HepG2 (cell line): ENCODE measurements at regions not wholly inside any gene's neighbourhood (a gene's known extent, or its start where the extent isn't known, plus 50 kb on each side); places are given as distances from the start of the nearest gene placed in this dataset.

Source experiments
- ATAC-seq: fragments of 200-7000 bp; cut with Tn5 transposase; 3 replicates; pipeline ENCODE4 v1.9.1; 2020; ENCODE audit warnings: mild to moderate bottlenecking, moderate library complexity
- BruUV-seq: library from RNA; stranded (reverse); fragments of 400-500 nt; replicated peaks from 2 replicates; lab custom pipeline; 2021; lab: Mats Ljungman, UMichigan
- CTCF ChIA-PET: fragments of 300-600 bp; formaldehyde crosslinking; extraction: SDS; loops from one replicate; lab custom pipeline; 2021; ENCODE audit warnings: low total read pairs, inconsistent platforms, low intra/inter-chr PET ratio; lab: Yijun Ruan, JAX
- POLR2A ChIA-PET: fragments of 350-600 bp; sonication (Branson Sonifier 250); formaldehyde crosslinking; loops from one replicate; lab custom pipeline; 2020; ENCODE audit warnings: antibody characterized with exemption, inconsistent platforms; lab: Yijun Ruan, JAX
- DNase-seq: peaks from one replicate; pipeline ENCODE4 v3.0.0-alpha.2; 2015; ENCODE audit warnings: low spot score
- FAIRE-seq: peaks from 3 replicates; lab custom pipeline; 2011; peaks lifted over from hg19 to GRCh38; lab: Jason Lieb, UNC
- H2AFZ ChIP-seq: one replicate; pipeline ENCODE4 v1.6.1; 2011; ENCODE audit warnings: low read length, inconsistent platforms
- H3K27ac ChIP-seq: fragments of 300-600 bp; 3 replicates; pipeline ENCODE4 v1.8.0; 2011; ENCODE audit warnings: mixed run types, mild to moderate bottlenecking, mixed read lengths, low read length, inconsistent platforms; ENCODE audit not compliant: insufficient read depth; ENCODE audit errors: extremely low read length
- H3K27me3 ChIP-seq, 2 experiments: fragments of 200-600 bp in 1 of 2; 2 replicates in 1 of 2; 3 replicates in 1 of 2; pipeline versions ENCODE4 v1.6.0 to v1.8.0; 2011; ENCODE audit warnings: low read length in 2 of 2, mild to moderate bottlenecking in 2 of 2, moderate library complexity in 2 of 2, inconsistent platforms in 1 of 2; ENCODE audit not compliant: insufficient read depth in 2 of 2, control insufficient read depth in 1 of 2
- H3K36me3 ChIP-seq, 2 experiments: fragments of 200-600 bp in 1 of 2; replicated peaks in 1 of 2; 2 replicates in 1 of 2; 3 replicates in 1 of 2; pipeline versions ENCODE4 v1.5.1 to v1.8.0; 2011; ENCODE audit warnings: low read length in 2 of 2, inconsistent platforms in 1 of 2; ENCODE audit not compliant: insufficient read depth in 2 of 2, control insufficient read depth in 1 of 2
- H3K4me1 ChIP-seq: 2 replicates; pipeline ENCODE4 v1.5.1; 2012; ENCODE audit warnings: low read length, inconsistent platforms; ENCODE audit not compliant: insufficient read depth
- H3K4me2 ChIP-seq: 2 replicates; pipeline ENCODE4 v1.6.0; 2011; ENCODE audit warnings: low read depth, low read length, inconsistent platforms
- H3K4me3 ChIP-seq, 3 experiments: fragments of 200-600 bp in 1 of 3; sonication (generic), shearing (Covaris generic) in 1 of 3; replicated peaks in 1 of 3; 2 replicates each; pipeline ENCODE4 v1.5.1; 2011 to 2016; ENCODE audit warnings: low read length in 3 of 3, inconsistent platforms in 2 of 3, low read depth in 2 of 3, mild to moderate bottlenecking in 2 of 3, control low read depth in 1 of 3, mixed read lengths in 1 of 3; ENCODE audit not compliant: insufficient read depth in 1 of 3
- H3K79me2 ChIP-seq: one replicate; pipeline ENCODE4 v1.6.1; 2011; ENCODE audit warnings: low read length, inconsistent platforms; ENCODE audit not compliant: insufficient read depth
- H3K9ac ChIP-seq: 2 replicates; pipeline ENCODE4 v1.6.0; 2011; ENCODE audit warnings: mild to moderate bottlenecking, low read depth, low read length, inconsistent platforms; ENCODE audit not compliant: insufficient read depth
- H3K9me3 ChIP-seq: 2 replicates; pipeline ENCODE4 v1.5.1; 2012; ENCODE audit warnings: mild to moderate bottlenecking, low read length
- H4K20me1 ChIP-seq: 2 replicates; pipeline ENCODE4 v1.6.0; 2011; ENCODE audit warnings: inconsistent platforms, mild to moderate bottlenecking, low read length, moderate library complexity; ENCODE audit not compliant: insufficient read depth
- CAMTA2 ChIP-seq: sonication (generic); formaldehyde crosslinking; IDR thresholded peaks from 2 replicates; pipeline ENCODE4 v1.4.0; 2020; ENCODE audit warnings: mild to moderate bottlenecking, missing genetic modification reagents, borderline replicate concordance
- CERS6 ChIP-seq: sonication (generic); formaldehyde crosslinking; IDR thresholded peaks from 2 replicates; pipeline ENCODE4 v1.5.0; 2020; ENCODE audit warnings: missing genetic modification reagents
- ELF3 ChIP-seq: IDR thresholded peaks from 2 replicates; pipeline ENCODE4 v1.6.1; 2016; ENCODE audit warnings: missing genetic modification reagents, missing compliant biosample characterization
- GABPA ChIP-seq, 2 experiments: IDR thresholded peaks; 2 replicates each; pipeline ENCODE4 v1.6.1; 2011 to 2016; ENCODE audit warnings: low read depth in 2 of 2, low read length in 1 of 2, missing biosample characterization in 1 of 2, missing genetic modification characterization in 1 of 2
- GPBP1L1 ChIP-seq: sonication (generic); formaldehyde crosslinking; IDR thresholded peaks from 2 replicates; pipeline ENCODE4 v1.5.0; 2020; ENCODE audit warnings: mild to moderate bottlenecking, missing genetic modification reagents
- NR2F1 ChIP-seq, 2 experiments: fragments of 450-650 bp in 1 of 2; formaldehyde crosslinking in 1 of 2; IDR thresholded peaks; 2 replicates each; pipeline versions ENCODE4 v1.5.0 to v1.6.1; 2016 to 2020; ENCODE audit warnings: mild to moderate bottlenecking in 1 of 2, missing compliant biosample characterization in 1 of 2, missing genetic modification reagents in 1 of 2, moderate library complexity in 1 of 2
- SIN3B ChIP-seq: fragments of 150-350 bp; IDR thresholded peaks from 2 replicates; pipeline ENCODE4 v1.6.1; 2014; ENCODE audit warnings: low read length
- TCF12 ChIP-seq, 2 experiments: fragments of 450-650 bp in 1 of 2; sonication (generic) in 1 of 2; formaldehyde crosslinking in 1 of 2; IDR thresholded peaks; 2 replicates each; pipeline versions ENCODE4 v1.6.1 to v1.8.0; 2017 to 2022; ENCODE audit warnings: antibody characterized with exemption in 1 of 2, mild to moderate bottlenecking in 1 of 2, missing genetic modification reagents in 1 of 2, moderate library complexity in 1 of 2
- YY1 ChIP-seq: IDR thresholded peaks from 2 replicates; pipeline ENCODE4 v1.6.1; 2011; ENCODE audit warnings: low read length, low read depth, moderate library complexity, mild to moderate bottlenecking; ENCODE audit not compliant: insufficient read depth, insufficient replicate concordance
- ZNF281 ChIP-seq: sonication (generic); formaldehyde crosslinking; IDR thresholded peaks from 2 replicates; pipeline ENCODE4 v1.4.0; 2020; ENCODE audit warnings: missing genetic modification reagents, borderline replicate concordance
- ZNF3 ChIP-seq: IDR thresholded peaks from 2 replicates; pipeline ENCODE4 v1.7.0; 2017; ENCODE audit warnings: inconsistent platforms
- ZNF34 ChIP-seq: sonication (generic); formaldehyde crosslinking; IDR thresholded peaks from 2 replicates; pipeline ENCODE4 v1.4.0; 2020; ENCODE audit warnings: mild to moderate bottlenecking, missing genetic modification reagents, borderline replicate concordance
- ZNF414 ChIP-seq: sonication (generic); formaldehyde crosslinking; IDR thresholded peaks from 2 replicates; pipeline ENCODE4 v1.5.0; 2020; ENCODE audit warnings: missing genetic modification reagents
- ZNF484 ChIP-seq: sonication (generic); formaldehyde crosslinking; IDR thresholded peaks from 2 replicates; pipeline ENCODE4 v1.5.1; 2020; ENCODE audit warnings: mild to moderate bottlenecking, low read depth, missing genetic modification reagents, borderline replicate concordance
- ZNF580 ChIP-seq: IDR thresholded peaks from 2 replicates; pipeline ENCODE4 v1.6.1; 2016; ENCODE audit warnings: low read depth, borderline replicate concordance
- ZSCAN25 ChIP-seq: sonication (generic); formaldehyde crosslinking; IDR thresholded peaks from 2 replicates; pipeline ENCODE4 v1.8.0; 2022; ENCODE audit warnings: mild to moderate bottlenecking, missing genetic modification reagents
- WGBS: methylation state at CpG from one replicate; pipeline ENCODE4 v1.1.6; 2017; ENCODE audit warnings: low lambda C conversion rate; 5-methylcytosine and 5-hydroxymethylcytosine counted together
- in situ Hi-C: cut with HindIII; loops from 2 replicates; pipeline ENCODE4 v1.10.0; 2017; ENCODE audit warnings: low pct_unique_long_range_greater_than_20kb; ENCODE audit not compliant: extremely low pct_ligation_motif_present
- intact Hi-C: fragments of 100-400 bp; cut with micrococcal nuclease; formaldehyde crosslinking; loops from one replicate; pipeline ENCODE4 v1.10.0; 2022; ENCODE audit not compliant: unreplicated experiment

GRCh38 chr1:4330805-4331766 lies 323.3 kb upstream of the AJAP1 start:
- ChIA-PET POLR2A (no interaction called here), CTCF (no interaction called here)
- Histone ChIP-seq H3K9me3 (no peaks in the 10 kb centered on the region), H3K4me2 (no peak overlapping the region), H3K36me3 (no peaks in the 10 kb centered on the region), H4K20me1 (no peaks in the 10 kb centered on the region), H3K27ac (no peak overlapping the region), H3K4me1 (no peaks in the 10 kb centered on the region), H3K27me3 (peaks cover 0 to 13% of the 10 kb centered on the region in 2 experiments; a peak in 1 of 5 replicates), H2AFZ (no peak overlapping the region), H3K9ac (no peak overlapping the region), H3K4me3 (no peak overlapping the region), H3K79me2 (no peaks in the 10 kb centered on the region)
- FAIRE-seq = no peak
- in situ Hi-C loops (no loop called here), intact Hi-C loops (no loop called here)
- TF ChIP-seq ZNF34 (CRISPR knock-in tag) (no peak), ELF3 (CRISPR knock-in tag) (no peak), TCF12 (IDR thresholded peaks at IDR 0.05) (no peak), TCF12 (CRISPR knock-in tag; IDR thresholded peaks at IDR 0.05) (no peak), NR2F1 (CRISPR knock-in tag; IDR thresholded peaks at IDR 0.05) (no peak), CAMTA2 (no peak), GPBP1L1 (CRISPR knock-in tag) (no peak), ZNF484 (CRISPR knock-in tag) (no peak), GABPA (IDR thresholded peaks at IDR 0.05; ENCODE audit: low read depth, low read length) (no peak), GABPA (CRISPR knock-in tag; IDR thresholded peaks at IDR 0.05; ENCODE audit: low read depth) (no peak), ZNF414 (no peak), CERS6 (no peak), SIN3B (no peak), ZNF281 (CRISPR knock-in tag) (no peak), YY1 (no peak), ZNF3 (no peak), ZSCAN25 (CRISPR knock-in tag) (no peak), ZNF580 (CRISPR knock-in tag) (no peak)
- no peak for DNase-seq
- no peak for ATAC-seq
- 53% methylated on average over 23 of the region's 23 CpGs for WGBS
- no TSS peak for BruUV-seq
